H1 (cell line): ENCODE measurements at regions not wholly inside any gene's neighbourhood (a gene's known extent, or its start where the extent isn't known, plus 50 kb on each side); places are given as distances from the start of the nearest gene placed in this dataset.

Source experiments
- CTCF ChIA-PET: fragments of 300-600 bp; sonication (Branson Sonifier 250); formaldehyde crosslinking; loops from one replicate; lab custom pipeline; 2021; ENCODE audit not compliant: partially characterized antibody; lab: Charles Lee
- POLR2A ChIA-PET: fragments of 300-600 bp; sonication (Branson Sonifier 250); formaldehyde crosslinking; loops from one replicate; lab custom pipeline; 2021; ENCODE audit warnings: inconsistent platforms; ENCODE audit not compliant: partially characterized antibody; lab: Charles Lee
- DNase-seq, 2 experiments: peaks; one replicate each; pipeline versions ENCODE4 v3.0.0 to v3.0.0-alpha.2; 2010 to 2022; ENCODE audit warnings: low spot score in 2 of 2, low read depth in 1 of 2, mixed read lengths in 1 of 2
- FAIRE-seq: peaks from 2 replicates; lab custom pipeline; 2011; peaks lifted over from hg19 to GRCh38; lab: Jason Lieb, UNC
- H2AFZ ChIP-seq: 2 replicates; pipeline ENCODE4 v1.8.1; 2012; ENCODE audit warnings: low read length, inconsistent platforms
- H2AK5ac ChIP-seq: 2 replicates; pipeline ENCODE4 v1.6.1; 2013; ENCODE audit warnings: low read depth, low read length
- H2BK120ac ChIP-seq: replicated peaks from 2 replicates; pipeline ENCODE3; 2013; ENCODE audit warnings: low read depth, low read length, inconsistent platforms
- H2BK12ac ChIP-seq: 2 replicates; pipeline ENCODE4 v1.6.1; 2013; ENCODE audit warnings: low read depth, low read length
- H2BK15ac ChIP-seq: 2 replicates; pipeline ENCODE4 v1.6.1; 2013; ENCODE audit warnings: low read length
- H2BK20ac ChIP-seq: 2 replicates; pipeline ENCODE4 v1.6.1; 2013; ENCODE audit warnings: low read length
- H2BK5ac ChIP-seq: 2 replicates; pipeline ENCODE4 v1.6.1; 2013; ENCODE audit warnings: low read depth, low read length
- H3K14ac ChIP-seq: 2 replicates; pipeline ENCODE4 v1.6.1; 2013; ENCODE audit warnings: inconsistent platforms; ENCODE audit not compliant: insufficient read length
- H3K18ac ChIP-seq: 2 replicates; pipeline ENCODE4 v1.6.1; 2013; ENCODE audit warnings: low read length; ENCODE audit errors: extremely low read depth
- H3K23ac ChIP-seq: 2 replicates; pipeline ENCODE4 v1.6.1; 2013; ENCODE audit warnings: inconsistent platforms; ENCODE audit not compliant: insufficient read length
- H3K23me2 ChIP-seq: 2 replicates; pipeline ENCODE4 v1.6.1; 2013; ENCODE audit warnings: low read depth, low read length
- H3K27ac ChIP-seq: 2 replicates; pipeline ENCODE4 v1.6.1; 2011; ENCODE audit warnings: low read depth, low read length, inconsistent platforms
- H3K27me3 ChIP-seq, 4 experiments: replicated peaks in 1 of 4; 1 replicate in 1 of 4; 2 replicates in 3 of 4; pipeline versions ENCODE4 v1.6.1 to v1.8.1; 2011 to 2013; ENCODE audit warnings: low read length in 3 of 4, mild to moderate bottlenecking in 3 of 4, inconsistent platforms in 2 of 4, mixed read lengths in 2 of 4, moderate library complexity in 1 of 4; ENCODE audit not compliant: control insufficient read depth in 3 of 4, insufficient read depth in 3 of 4; ENCODE audit errors: extremely low read depth in 1 of 4
- H3K36me3 ChIP-seq, 4 experiments: 2 replicates each; pipeline versions ENCODE4 v1.6.1 to v1.8.1; 2011 to 2013; ENCODE audit warnings: mild to moderate bottlenecking in 4 of 4, low read length in 3 of 4, moderate library complexity in 2 of 4, control low read depth in 1 of 4, inconsistent platforms in 1 of 4; ENCODE audit not compliant: insufficient read depth in 4 of 4, control insufficient read depth in 2 of 4
- H3K4ac ChIP-seq: replicated peaks from 2 replicates; pipeline ENCODE3; 2013; ENCODE audit warnings: low read length, low read depth, mixed read lengths, inconsistent platforms; ENCODE audit not compliant: insufficient read length
- H3K4me1 ChIP-seq, 4 experiments: replicated peaks in 1 of 4; 1 replicate in 1 of 4; 2 replicates in 3 of 4; pipeline versions ENCODE4 v1.6.1 to v1.8.1; 2011 to 2013; ENCODE audit warnings: low read length in 3 of 4, inconsistent platforms in 2 of 4, mixed read lengths in 1 of 4; ENCODE audit not compliant: insufficient read depth in 4 of 4, control insufficient read depth in 3 of 4
- H3K4me2 ChIP-seq, 2 experiments: 2 replicates each; pipeline versions ENCODE4 v1.6.1 to v1.8.1; 2011 to 2013; ENCODE audit warnings: low read depth in 2 of 2, low read length in 2 of 2, control low read depth in 1 of 2, inconsistent platforms in 1 of 2, mild to moderate bottlenecking in 1 of 2; ENCODE audit not compliant: insufficient read depth in 1 of 2
- H3K4me3 ChIP-seq, 4 experiments: fragments of 200-600, 300-600 bp in 1 of 4; sonication (generic), shearing (Covaris generic), sonication (Bioruptor Twin) in 1 of 4; 2 replicates each; pipeline versions ENCODE4 v1.5.1 to v1.8.1; 2011 to 2016; ENCODE audit warnings: low read length in 4 of 4, low read depth in 3 of 4, control low read depth in 2 of 4, inconsistent platforms in 2 of 4, mild to moderate bottlenecking in 2 of 4, mixed read lengths in 1 of 4, moderate library complexity in 1 of 4; ENCODE audit not compliant: insufficient read depth in 2 of 4; ENCODE audit errors: extremely low read depth in 1 of 4
- H3K56ac ChIP-seq: replicated peaks from 2 replicates; pipeline ENCODE3; 2013; ENCODE audit warnings: low read depth, mild to moderate bottlenecking, mixed read lengths, low read length, inconsistent platforms; ENCODE audit not compliant: insufficient read length
- H3K79me1 ChIP-seq: 2 replicates; pipeline ENCODE4 v1.6.1; 2013; ENCODE audit warnings: low read depth, low read length, control low read depth
- H3K79me2 ChIP-seq, 2 experiments: 2 replicates each; pipeline versions ENCODE4 v1.6.1 to v1.8.1; 2012 to 2013; ENCODE audit warnings: low read length in 2 of 2, mild to moderate bottlenecking in 2 of 2, inconsistent platforms in 1 of 2; ENCODE audit not compliant: insufficient read depth in 2 of 2, control insufficient read depth in 1 of 2
- H3K9ac ChIP-seq, 4 experiments: replicated peaks in 1 of 4; 1 replicate in 1 of 4; 2 replicates in 3 of 4; pipeline versions ENCODE4 v1.6.1 to v1.8.1; 2011 to 2013; ENCODE audit warnings: low read depth in 3 of 4, low read length in 3 of 4, control low read depth in 2 of 4, mild to moderate bottlenecking in 2 of 4, moderate library complexity in 2 of 4, inconsistent platforms in 1 of 4; ENCODE audit errors: extremely low read depth in 1 of 4
- H3K9me3 ChIP-seq, 2 experiments: 2 replicates each; pipeline versions ENCODE4 v1.6.1 to v1.8.1; 2012 to 2013; ENCODE audit warnings: mild to moderate bottlenecking in 2 of 2, moderate library complexity in 2 of 2, control low read depth in 1 of 2, inconsistent platforms in 1 of 2, low read depth in 1 of 2, low read length in 1 of 2, mixed read lengths in 1 of 2; ENCODE audit not compliant: insufficient read depth in 2 of 2
- H4K20me1 ChIP-seq, 2 experiments: replicated peaks in 1 of 2; 2 replicates each; pipeline versions ENCODE3 to v1.8.1; 2011 to 2013; ENCODE audit warnings: inconsistent platforms in 2 of 2, low read length in 2 of 2, mild to moderate bottlenecking in 1 of 2; ENCODE audit not compliant: insufficient read depth in 2 of 2, control insufficient read depth in 1 of 2
- H4K5ac ChIP-seq: 2 replicates; pipeline ENCODE4 v1.6.1; 2013; ENCODE audit warnings: low read length, low read depth, mixed read lengths, inconsistent platforms; ENCODE audit not compliant: insufficient read length
- H4K8ac ChIP-seq: 2 replicates; pipeline ENCODE4 v1.8.0; 2013; ENCODE audit warnings: mild to moderate bottlenecking, moderate library complexity, low read length, inconsistent platforms; ENCODE audit not compliant: insufficient read depth; ENCODE audit errors: extremely low read depth
- H4K91ac ChIP-seq: replicated peaks from 2 replicates; pipeline ENCODE3; 2013; ENCODE audit warnings: low read length, mixed read lengths, inconsistent platforms; ENCODE audit not compliant: insufficient read length
- ASH2L ChIP-seq: fragments of 200-600, 300-600 bp; sonication (generic); IDR thresholded peaks from one replicate; pipeline ENCODE4 v1.7.1; 2017; ENCODE audit warnings: low read length
- WGBS, 2 experiments: shearing (Covaris generic) in 1 of 2; methylation state at CpG; one replicate each; pipeline versions ENCODE4 v1.1.6 to v1.1.7; 2013 to 2015; ENCODE audit warnings: low lambda C conversion rate in 2 of 2, mixed read lengths in 2 of 2, inconsistent platforms in 1 of 2, low coverage in 1 of 2, missing lambda C conversion rate in 1 of 2; ENCODE audit not compliant: insufficient replicate concordance in 2 of 2, insufficient coverage in 1 of 2, insufficient read length in 1 of 2; ENCODE audit errors: extremely low coverage in 1 of 2, missing lambda C conversion rate in 1 of 2; 5-methylcytosine and 5-hydroxymethylcytosine counted together

GRCh38 chr7:131004371-131004770 is 270.4 kb upstream of the KLF14 start:
- no peaks in the 10 kb centered on the region; a peak in 1 of 7 replicates for H3K27me3 ChIP-seq
- H3K23me2 ChIP-seq = no peaks in the 10 kb centered on the region
- H2BK120ac ChIP-seq = no peak overlapping the region
- 0 out of 2 replicates have a peak, but pooled peaks cover 2% of the 10 kb centered on the region for H3K79me1 ChIP-seq
- H3K4ac ChIP-seq = no peak overlapping the region
- CTCF ChIA-PET = interaction anchor here (0.9 to 8.0 kb wide), 11 partner anchors 9 to 129 kb away, joined by 3 to 55 read pairs (median 4); no protein-coding TSS in a partner anchor
- H3K14ac ChIP-seq = no peak overlapping the region
- H2BK15ac ChIP-seq = no peak overlapping the region
- H3K23ac ChIP-seq = no peak overlapping the region
- no peak overlapping the region for H3K4me2 ChIP-seq
- H3K18ac ChIP-seq = no peak overlapping the region
- no peaks in the 10 kb centered on the region for H3K9me3 ChIP-seq
- H3K56ac ChIP-seq = no peak overlapping the region
- H4K8ac ChIP-seq = no peak overlapping the region
- H4K91ac ChIP-seq = no peak overlapping the region
- no peak overlapping the region for H2BK5ac ChIP-seq
- no peak overlapping the region for H2BK12ac ChIP-seq
- no peak for TF ChIP-seq ASH2L
- WGBS, 2 experiments = 0% methylated on average over 1 of the region's 1 CpG; no CpG with 5 or more reads in 1 of the 2 experiments
- H2BK20ac ChIP-seq = no peak overlapping the region
- POLR2A ChIA-PET = interaction anchor here (1.5 kb wide), 1 partner anchor 100 kb away, joined by 3 read pairs; no protein-coding TSS in a partner anchor
- FAIRE-seq (no peak), DNase-seq (no peak)
- H2AK5ac ChIP-seq = no peak overlapping the region
- H3K4me3 ChIP-seq = no peak overlapping the region
- H4K20me1 ChIP-seq = peaks cover 0 to 2% of the 10 kb centered on the region in 2 experiments
- peaks cover 0 to 4% (median 0%) of the 10 kb centered on the region in 4 experiments; a peak in 2 of 8 replicates for H3K36me3 ChIP-seq
- peaks cover 0 to 2% (median 0%) of the 10 kb centered on the region in 4 experiments; a peak in 2 of 7 replicates for H3K4me1 ChIP-seq
- H2AFZ ChIP-seq = no peak overlapping the region
- H3K79me2 ChIP-seq = 0 out of 4 replicates have a peak, but pooled peaks cover 0 to 4% of the 10 kb centered on the region in 2 experiments
- H4K5ac ChIP-seq = no peak overlapping the region
- no peak overlapping the region for H3K9ac ChIP-seq
- H3K27ac ChIP-seq = no peak overlapping the region
